DOHH2 (cell line): ENCODE measurements at regions not wholly inside any gene's neighbourhood (a gene's known extent, or its start where the extent isn't known, plus 50 kb on each side); places are given as distances from the start of the nearest gene placed in this dataset.

ENCODE experiments used
- H3F3A ChIP-seq: fragments of 200-600 bp; sonication (generic), shearing (Covaris generic); 2 replicates; pipeline ENCODE4 v1.6.0; 2016; ENCODE audit warnings: antibody characterized with exemption, mild to moderate bottlenecking; ENCODE audit not compliant: control insufficient read depth, insufficient read depth
- H3K27ac ChIP-seq: fragments of 200-600 bp; sonication (generic); 2 replicates; pipeline ENCODE4 v1.5.1; 2014; ENCODE audit warnings: low read depth, mild to moderate bottlenecking, low read length, moderate library complexity
- H3K27me3 ChIP-seq: fragments of 200-600 bp; sonication (generic); 2 replicates; pipeline ENCODE4 v1.6.1; 2014; ENCODE audit warnings: mild to moderate bottlenecking, low read length, mixed read lengths; ENCODE audit not compliant: control insufficient read depth
- H3K36me3 ChIP-seq: fragments of 200-600 bp; sonication (generic); 2 replicates; pipeline ENCODE4 v1.6.1; 2014; ENCODE audit warnings: mild to moderate bottlenecking, low read length, moderate library complexity, mixed read lengths; ENCODE audit not compliant: control insufficient read depth
- H3K4me1 ChIP-seq: fragments of 200-600 bp; sonication (generic); 2 replicates; pipeline ENCODE4 v1.6.1; 2014; ENCODE audit warnings: mild to moderate bottlenecking, low read length, mixed read lengths; ENCODE audit not compliant: control insufficient read depth
- H3K4me2 ChIP-seq: fragments of 200-600 bp; sonication (generic); 2 replicates; pipeline ENCODE4 v1.6.0; 2014; ENCODE audit warnings: mild to moderate bottlenecking, low read length, moderate library complexity
- H3K4me3 ChIP-seq: fragments of 200-600 bp; sonication (generic); 2 replicates; pipeline ENCODE4 v1.5.1; 2014; ENCODE audit warnings: mild to moderate bottlenecking, low read length, mixed read lengths
- H3K79me2 ChIP-seq: fragments of 200-600 bp; sonication (generic); 2 replicates; pipeline ENCODE4 v1.6.1; 2014; ENCODE audit warnings: mild to moderate bottlenecking, low read length, mixed read lengths; ENCODE audit not compliant: control insufficient read depth
- H3K9me2 ChIP-seq: fragments of 200-600 bp; sonication (generic); replicated peaks from 2 replicates; pipeline ENCODE4 v1.6.1; 2014; ENCODE audit warnings: mild to moderate bottlenecking, low read length, mixed read lengths; ENCODE audit not compliant: control insufficient read depth
- H3K9me3 ChIP-seq: fragments of 200-600 bp; sonication (generic); 2 replicates; pipeline ENCODE4 v1.6.1; 2014; ENCODE audit warnings: antibody characterized with exemption, low read length, mixed read lengths; ENCODE audit not compliant: control insufficient read depth, insufficient read depth
- H4K20me1 ChIP-seq: fragments of 200-600 bp; sonication (generic); 2 replicates; pipeline ENCODE4 v1.6.0; 2014; ENCODE audit warnings: low read depth, mild to moderate bottlenecking, antibody characterized with exemption, low read length, moderate library complexity; ENCODE audit not compliant: control insufficient read depth, insufficient read depth
- CTCF ChIP-seq: fragments of 200-600 bp; sonication (generic); IDR thresholded peaks from one replicate; pipeline ENCODE4 v1.5.1; 2014; ENCODE audit warnings: antibody characterized with exemption, mild to moderate bottlenecking, low read depth, low read length; ENCODE audit not compliant: poor library complexity, severe bottlenecking
- EZH2phosphoT487 ChIP-seq: fragments of 200-600 bp; sonication (generic); IDR thresholded peaks from 2 replicates; pipeline ENCODE4 v1.6.1; 2017; ENCODE audit warnings: borderline replicate concordance, mild to moderate bottlenecking, antibody characterized with exemption, low read length, moderate library complexity, mixed read lengths

- no peaks in the 10 kb centered on the region for H3K4me1 ChIP-seq
- H3K4me3 ChIP-seq, result no peak overlapping the region
- H3K4me2 ChIP-seq, result no peak overlapping the region
- H3K9me2 ChIP-seq, result no peaks in the 10 kb centered on the region
- no peaks in the 10 kb centered on the region for H3K36me3 ChIP-seq
- no peak overlapping the region for H3K27ac ChIP-seq
- H3K79me2 ChIP-seq, result no peaks in the 10 kb centered on the region
- TF ChIP-seq CTCF (no peak), EZH2phosphoT487 (no peak)
- no peaks in the 10 kb centered on the region for H3K27me3 ChIP-seq
- no peaks in the 10 kb centered on the region for H3K9me3 ChIP-seq
- H3F3A ChIP-seq, result no peaks in the 10 kb centered on the region
- no peaks in the 10 kb centered on the region for H4K20me1 ChIP-seq
These were observed 172.7 kb downstream of the GADD45G start for GRCh38 chr9:89777544-89777943.

GRCh38 chr9:89778100-89779090, 173.6 kb downstream of the GADD45G start:
- no peak overlapping the region for H3K4me3 ChIP-seq
- no peaks in the 10 kb centered on the region for H3K4me1 ChIP-seq
- no peaks in the 10 kb centered on the region for H4K20me1 ChIP-seq
- H3K4me2 ChIP-seq, result no peak overlapping the region
- no peaks in the 10 kb centered on the region for H3F3A ChIP-seq
- no peaks in the 10 kb centered on the region for H3K36me3 ChIP-seq
- no peaks in the 10 kb centered on the region for H3K9me3 ChIP-seq
- H3K9me2 ChIP-seq, result no peaks in the 10 kb centered on the region
- TF ChIP-seq EZH2phosphoT487, result no peak
- TF ChIP-seq CTCF, result no peak
- H3K27ac ChIP-seq, result no peak overlapping the region
- H3K27me3 ChIP-seq, result no peaks in the 10 kb centered on the region
- H3K79me2 ChIP-seq, result no peaks in the 10 kb centered on the region

GRCh38 chr9:89779405-89780203, 174.8 kb downstream of the GADD45G start:
- Histone ChIP-seq H3K9me2 (no peaks in the 10 kb centered on the region), H3K4me2 (no peak overlapping the region)

More at GRCh38 chr9:89779405-89780203, 174.8 kb downstream of the GADD45G start:
- no peaks in the 10 kb centered on the region for H3K27me3 ChIP-seq
- H3K36me3 ChIP-seq, result no peaks in the 10 kb centered on the region
- no peaks in the 10 kb centered on the region for H3F3A ChIP-seq
- H3K4me3 ChIP-seq, result no peak overlapping the region
- H3K27ac ChIP-seq, result no peak overlapping the region
- H4K20me1 ChIP-seq, result no peaks in the 10 kb centered on the region
- no peaks in the 10 kb centered on the region for H3K4me1 ChIP-seq
- H3K79me2 ChIP-seq, result no peaks in the 10 kb centered on the region
- TF ChIP-seq EZH2phosphoT487 (no peak), CTCF (no peak)
- H3K9me3 ChIP-seq, result no peaks in the 10 kb centered on the region
